Hematopoietic multipotent progenitor cell treated with erythropoietin and hydrocortisone succinate and interleukin-3 and kit ligand, for 17 days (in vitro differentiated cells): ENCODE measurements at regions not wholly inside any gene's neighbourhood (a gene's known extent, or its start where the extent isn't known, plus 50 kb on each side); places are given as distances from the start of the nearest gene placed in this dataset.

ENCODE experiments used
- DNase-seq: peaks from one replicate; pipeline ENCODE4 v3.0.0-alpha.2; 2015; ENCODE audit warnings: low spot score

GRCh38 chr12:4858386-4858785, 51.3 kb upstream of the KCNA1 start:
- no peak for DNase-seq

GRCh38 chr12:4859478-4860210, 50.1 kb upstream of the KCNA1 start:
- DNase-seq: no peak
